GM12878 (cell line): ENCODE measurements at regions not wholly inside any gene's neighbourhood (a gene's known extent, or its start where the extent isn't known, plus 50 kb on each side); places are given as distances from the start of the nearest gene placed in this dataset.

Source experiments
- ATAC-seq: fragments of 200-7000 bp; cut with Tn5 transposase; 3 replicates; pipeline ENCODE4 v1.9.1; 2020; ENCODE audit warnings: mild to moderate bottlenecking, moderate library complexity
- BruUV-seq: library from RNA; stranded (reverse); fragments of 400-500 nt; replicated peaks from 2 replicates; lab custom pipeline; 2021; lab: Mats Ljungman, UMichigan
- CTCF ChIA-PET: fragments of 300-600 bp; sonication (Branson Sonifier 250); formaldehyde crosslinking; extraction: SDS; loops from one replicate; lab custom pipeline; 2021; ENCODE audit warnings: inconsistent platforms; lab: Yijun Ruan, JAX
- POLR2A ChIA-PET: fragments of 350-600 bp; formaldehyde crosslinking; extraction: SDS; loops from one replicate; lab custom pipeline; 2021; ENCODE audit warnings: inconsistent platforms; lab: Charles Lee
- RAD21 ChIA-PET: fragments of 300-600 bp; sonication (Branson Sonifier 250); formaldehyde crosslinking; loops from one replicate; lab custom pipeline; 2023; ENCODE audit warnings: antibody characterized with exemption; ENCODE audit not compliant: unreplicated experiment; lab: Charles Lee
- SMC1A ChIA-PET: fragments of 300-600 bp; sonication (Branson Sonifier 250); formaldehyde crosslinking; loops from one replicate; lab custom pipeline; 2023; ENCODE audit not compliant: unreplicated experiment, uncharacterized antibody; lab: Charles Lee
- DNase-seq: peaks from one replicate; pipeline ENCODE4 v3.0.0-alpha.2; 2011; ENCODE audit warnings: low read depth, low spot score
- FAIRE-seq: peaks from 3 replicates; lab custom pipeline; 2011; peaks lifted over from hg19 to GRCh38; lab: Jason Lieb, UNC
- H2AFZ ChIP-seq: 2 replicates; pipeline ENCODE4 v1.6.0; 2011; ENCODE audit warnings: low read depth, low read length, control low read depth; ENCODE audit not compliant: control insufficient read depth
- H3K27ac ChIP-seq: 2 replicates; pipeline ENCODE4 v1.5.1; 2011; ENCODE audit warnings: control low read depth; ENCODE audit not compliant: control insufficient read depth, insufficient read depth
- H3K27me3 ChIP-seq, 2 experiments: replicated peaks in 1 of 2; 2 replicates each; pipeline versions ENCODE4 v1.6.0 to v1.6.1; 2011; ENCODE audit warnings: low read length in 1 of 2; ENCODE audit not compliant: control insufficient read depth in 2 of 2, insufficient read depth in 2 of 2
- H3K36me3 ChIP-seq, 2 experiments: 2 replicates each; pipeline ENCODE4 v1.5.1; 2011; ENCODE audit warnings: low read length in 1 of 2; ENCODE audit not compliant: control insufficient read depth in 2 of 2, insufficient read depth in 2 of 2
- H3K4me1 ChIP-seq: 2 replicates; pipeline ENCODE4 v1.6.1; 2011; ENCODE audit warnings: mild to moderate bottlenecking, low read length, moderate library complexity, mixed read lengths; ENCODE audit not compliant: control insufficient read depth, insufficient read depth
- H3K4me2 ChIP-seq: 2 replicates; pipeline ENCODE4 v1.6.0; 2011; ENCODE audit warnings: control low read depth; ENCODE audit not compliant: control insufficient read depth, insufficient read depth
- H3K4me3 ChIP-seq: fragments of 200-600 bp; sonication (generic); 2 replicates; pipeline ENCODE4 v1.5.1; 2016
- H3K79me2 ChIP-seq: 2 replicates; pipeline ENCODE4 v1.6.0; 2011; ENCODE audit warnings: low read length; ENCODE audit not compliant: control insufficient read depth, insufficient read depth
- H3K9ac ChIP-seq: 2 replicates; pipeline ENCODE4 v1.8.0; 2011; ENCODE audit warnings: low read length, control low read depth, mixed read lengths; ENCODE audit not compliant: control insufficient read depth, insufficient read depth
- H3K9me3 ChIP-seq: replicated peaks from 3 replicates; pipeline ENCODE4 v1.5.1; 2011; ENCODE audit warnings: mild to moderate bottlenecking, low read length; ENCODE audit not compliant: control insufficient read depth, insufficient read depth
- H4K20me1 ChIP-seq: 2 replicates; pipeline ENCODE4 v1.6.0; 2011; ENCODE audit not compliant: control insufficient read depth, insufficient read depth
- BMI1 ChIP-seq: fragments of 450-650 bp; IDR thresholded peaks from 2 replicates; pipeline ENCODE4 v1.6.1; 2016; ENCODE audit warnings: mild to moderate bottlenecking, moderate library complexity, borderline replicate concordance
- CHD1 ChIP-seq: IDR thresholded peaks from 2 replicates; pipeline ENCODE4 v1.6.1; 2012; ENCODE audit warnings: low read depth, low read length, improper control_type of control experiment
- CHD2 ChIP-seq: IDR thresholded peaks from 2 replicates; pipeline ENCODE4 v1.6.1; 2011; ENCODE audit warnings: low read depth, low read length, improper control_type of control experiment, borderline replicate concordance
- MTA2 ChIP-seq: fragments of 450-650 bp; IDR thresholded peaks from 2 replicates; pipeline ENCODE4 v1.6.1; 2016; ENCODE audit warnings: low read depth, mild to moderate bottlenecking, moderate library complexity
- SMARCA5 ChIP-seq: fragments of 450-650 bp; IDR thresholded peaks from 2 replicates; pipeline ENCODE4 v1.6.1; 2017; ENCODE audit warnings: mild to moderate bottlenecking
- ZNF622 ChIP-seq: fragments of 450-650 bp; IDR thresholded peaks from 2 replicates; pipeline ENCODE4 v1.6.1; 2017; ENCODE audit warnings: mild to moderate bottlenecking, inconsistent platforms
- WGBS: methylation state at CpG from one replicate; pipeline ENCODE4 v1.1.6; 2016; ENCODE audit warnings: low lambda C conversion rate; ENCODE audit not compliant: insufficient replicate concordance, insufficient coverage; ENCODE audit errors: missing lambda C conversion rate; 5-methylcytosine and 5-hydroxymethylcytosine counted together
- in situ Hi-C: fragments of 300-500 bp; cut with MboI; formaldehyde crosslinking; loops from 9 replicates; pipeline ENCODE4 v1.14.3; 2018; ENCODE audit warnings: mixed read lengths
- intact Hi-C: fragments of 100-400 bp; cut with micrococcal nuclease; formaldehyde crosslinking; loops from one replicate; pipeline ENCODE4 v1.14.2; 2022; ENCODE audit not compliant: unreplicated experiment
- TF ChIP-seq, protein P1 (sequence below): fragments of 450-650 bp; formaldehyde crosslinking; IDR thresholded peaks from 2 replicates; pipeline ENCODE4 v1.4.0; 2020; ENCODE audit warnings: mild to moderate bottlenecking, moderate library complexity

DNA sequence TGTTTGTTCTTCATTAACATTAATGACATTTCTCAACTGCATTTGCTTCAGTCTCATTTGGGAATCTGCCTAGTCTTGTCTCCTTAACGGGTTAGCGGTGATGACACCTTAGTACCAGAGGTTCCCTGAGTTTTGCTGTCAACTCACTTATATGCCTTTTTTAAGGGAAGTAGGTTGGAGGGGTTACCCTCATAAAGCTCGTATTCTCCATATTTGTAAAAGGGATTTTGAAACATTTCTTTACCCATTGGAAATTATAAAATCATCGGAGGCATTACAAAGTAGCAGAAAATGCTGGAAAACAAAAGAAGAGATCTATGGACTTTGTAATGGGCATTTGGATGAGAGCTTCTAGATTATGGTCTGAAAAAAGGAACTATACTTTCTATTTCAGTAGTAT is 88.7 kb upstream of the PRDM1 start (continued):
- TF ChIP-seq ZNF622: no peak
- no peak for TF ChIP-seq MTA2

DNA sequence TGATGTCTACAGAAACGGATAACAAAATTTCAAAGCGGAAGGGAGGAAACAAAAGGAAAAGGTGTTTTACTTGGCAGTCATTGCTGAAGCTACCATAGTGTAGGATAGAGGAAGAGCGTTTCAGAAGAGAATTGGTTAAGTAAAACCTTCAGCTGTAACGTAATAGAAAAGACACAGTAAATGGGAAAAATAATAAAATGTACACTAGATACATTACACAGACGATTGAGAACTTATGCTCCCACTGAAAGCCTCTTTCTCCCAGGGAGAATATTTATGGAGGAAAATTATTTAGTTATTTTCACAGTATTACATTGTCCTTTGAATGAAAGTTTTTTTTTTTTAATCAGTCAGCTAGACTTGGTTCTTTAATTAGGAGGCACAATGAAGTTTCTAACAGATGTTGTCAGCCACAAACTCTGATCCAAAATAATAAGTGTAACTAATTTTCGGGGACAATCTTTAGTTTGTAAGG is 90.7 kb upstream of the PRDM1 start:
- intact Hi-C loops (loop anchor here (10.0 kb wide), 2 partner anchors 229 to 511 kb away; no protein-coding TSS in a partner anchor), in situ Hi-C loops (no loop called here)
- peaks cover 5% of the 10 kb centered on the region; the same call in 1 of the 2 replicates for H3K4me1 ChIP-seq
- peak overlapping the region; percentile 47; the same call in 1 of the 2 replicates for H3K4me2 ChIP-seq
- RAD21 ChIA-PET: interaction anchor here (1.3 kb wide), 1 partner anchor 88 kb away, joined by 3 read pairs; no protein-coding TSS in a partner anchor
- H3K9ac ChIP-seq: no peak overlapping the region
- H3K27ac ChIP-seq: no peak overlapping the region
- ATAC-seq (no peak), FAIRE-seq (no peak), DNase-seq (no peak)
- no peaks in the 10 kb centered on the region for H4K20me1 ChIP-seq
- peaks cover 6% of the 10 kb centered on the region for H3K9me3 ChIP-seq
- no TSS peak for BruUV-seq
- no peak overlapping the region for H3K4me3 ChIP-seq
- SMC1A ChIA-PET: interaction anchor here (0.9 kb wide), 1 partner anchor 563 kb away, joined by 3 read pairs; no protein-coding TSS in a partner anchor
- peaks cover 10 to 23% of the 10 kb centered on the region in 2 experiments for H3K27me3 ChIP-seq
- no peaks in the 10 kb centered on the region for H3K79me2 ChIP-seq
- TF ChIP-seq, protein P1, sequence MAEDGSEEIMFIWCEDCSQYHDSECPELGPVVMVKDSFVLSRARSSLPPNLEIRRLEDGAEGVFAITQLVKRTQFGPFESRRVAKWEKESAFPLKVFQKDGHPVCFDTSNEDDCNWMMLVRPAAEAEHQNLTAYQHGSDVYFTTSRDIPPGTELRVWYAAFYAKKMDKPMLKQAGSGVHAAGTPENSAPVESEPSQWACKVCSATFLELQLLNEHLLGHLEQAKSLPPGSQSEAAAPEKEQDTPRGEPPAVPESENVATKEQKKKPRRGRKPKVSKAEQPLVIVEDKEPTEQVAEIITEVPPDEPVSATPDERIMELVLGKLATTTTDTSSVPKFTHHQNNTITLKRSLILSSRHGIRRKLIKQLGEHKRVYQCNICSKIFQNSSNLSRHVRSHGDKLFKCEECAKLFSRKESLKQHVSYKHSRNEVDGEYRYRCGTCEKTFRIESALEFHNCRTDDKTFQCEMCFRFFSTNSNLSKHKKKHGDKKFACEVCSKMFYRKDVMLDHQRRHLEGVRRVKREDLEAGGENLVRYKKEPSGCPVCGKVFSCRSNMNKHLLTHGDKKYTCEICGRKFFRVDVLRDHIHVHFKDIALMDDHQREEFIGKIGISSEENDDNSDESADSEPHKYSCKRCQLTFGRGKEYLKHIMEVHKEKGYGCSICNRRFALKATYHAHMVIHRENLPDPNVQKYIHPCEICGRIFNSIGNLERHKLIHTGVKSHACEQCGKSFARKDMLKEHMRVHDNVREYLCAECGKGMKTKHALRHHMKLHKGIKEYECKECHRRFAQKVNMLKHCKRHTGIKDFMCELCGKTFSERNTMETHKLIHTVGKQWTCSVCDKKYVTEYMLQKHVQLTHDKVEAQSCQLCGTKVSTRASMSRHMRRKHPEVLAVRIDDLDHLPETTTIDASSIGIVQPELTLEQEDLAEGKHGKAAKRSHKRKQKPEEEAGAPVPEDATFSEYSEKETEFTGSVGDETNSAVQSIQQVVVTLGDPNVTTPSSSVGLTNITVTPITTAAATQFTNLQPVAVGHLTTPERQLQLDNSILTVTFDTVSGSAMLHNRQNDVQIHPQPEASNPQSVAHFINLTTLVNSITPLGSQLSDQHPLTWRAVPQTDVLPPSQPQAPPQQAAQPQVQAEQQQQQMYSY: no peak
- TF ChIP-seq CHD1 (no peak), SMARCA5 (no peak), CHD2 (no peak), BMI1 (peak; percentile 77)
- 24% methylated on average over 6 of the region's 6 CpGs for WGBS
- H2AFZ ChIP-seq: no peak overlapping the region
- POLR2A ChIA-PET: no interaction called here
- no peaks in the 10 kb centered on the region for H3K36me3 ChIP-seq
- CTCF ChIA-PET: interaction anchor here (1.7 kb wide), 1 partner anchor 564 kb away, joined by 4 read pairs; no protein-coding TSS in a partner anchor
